ENCODE measurements at regions not wholly inside any gene's neighbourhood (a gene's known extent, or its start where the extent isn't known, plus 50 kb on each side); places are given as distances from the start of the nearest gene placed in this dataset.

DNA sequence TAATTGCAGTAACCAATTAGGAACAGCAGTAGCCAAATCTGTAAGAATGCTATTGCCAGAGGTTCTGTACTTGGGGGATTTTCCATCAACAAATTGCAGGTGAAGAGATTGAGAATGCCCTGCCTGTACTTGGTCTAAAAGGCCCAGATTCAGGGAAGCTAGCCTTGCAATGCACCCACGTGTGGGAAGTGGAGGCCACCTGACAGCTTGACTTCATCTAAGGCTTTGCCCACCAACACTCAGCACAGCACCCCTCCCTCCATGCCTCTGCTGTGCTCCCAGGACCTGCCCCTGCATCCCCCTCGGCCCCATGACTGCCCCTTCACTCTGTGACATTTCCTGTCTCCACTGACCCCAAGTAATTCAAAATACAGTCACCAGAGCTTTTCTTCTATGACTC, 79.1 kb upstream of the CDH5 start:
- TF ChIP-seq POLR2A (IDR thresholded peaks at IDR 0.05), result no peak
- TF ChIP-seq, protein P1, sequence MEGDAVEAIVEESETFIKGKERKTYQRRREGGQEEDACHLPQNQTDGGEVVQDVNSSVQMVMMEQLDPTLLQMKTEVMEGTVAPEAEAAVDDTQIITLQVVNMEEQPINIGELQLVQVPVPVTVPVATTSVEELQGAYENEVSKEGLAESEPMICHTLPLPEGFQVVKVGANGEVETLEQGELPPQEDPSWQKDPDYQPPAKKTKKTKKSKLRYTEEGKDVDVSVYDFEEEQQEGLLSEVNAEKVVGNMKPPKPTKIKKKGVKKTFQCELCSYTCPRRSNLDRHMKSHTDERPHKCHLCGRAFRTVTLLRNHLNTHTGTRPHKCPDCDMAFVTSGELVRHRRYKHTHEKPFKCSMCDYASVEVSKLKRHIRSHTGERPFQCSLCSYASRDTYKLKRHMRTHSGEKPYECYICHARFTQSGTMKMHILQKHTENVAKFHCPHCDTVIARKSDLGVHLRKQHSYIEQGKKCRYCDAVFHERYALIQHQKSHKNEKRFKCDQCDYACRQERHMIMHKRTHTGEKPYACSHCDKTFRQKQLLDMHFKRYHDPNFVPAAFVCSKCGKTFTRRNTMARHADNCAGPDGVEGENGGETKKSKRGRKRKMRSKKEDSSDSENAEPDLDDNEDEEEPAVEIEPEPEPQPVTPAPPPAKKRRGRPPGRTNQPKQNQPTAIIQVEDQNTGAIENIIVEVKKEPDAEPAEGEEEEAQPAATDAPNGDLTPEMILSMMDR (IDR thresholded peaks at IDR 0.05), result no peak

All from Peyer's patch (tissue), 4 donors.